HG03139 (cell line): ENCODE measurements at regions not wholly inside any gene's neighbourhood (a gene's known extent, or its start where the extent isn't known, plus 50 kb on each side); places are given as distances from the start of the nearest gene placed in this dataset.

Experiments used
- ATAC-seq: cut with Tn5 transposase; IDR thresholded peaks from one replicate; pipeline ENCODE4 v1.9.1; 2021; ENCODE audit not compliant: unreplicated experiment

GRCh38 chr12:58521152-58521551 lies 399.2 kb downstream of the LRIG3 start:
- ATAC-seq, result no peak

- no peak for ATAC-seq
Observed at GRCh38 chr12:58521796-58522195, 398.5 kb downstream of the LRIG3 start.

- no peak for ATAC-seq
Observed at GRCh38 chr12:58523360-58523759, 396.9 kb downstream of the LRIG3 start.

- ATAC-seq, result no peak
Observed at GRCh38 chr12:58528271-58528670, 392.0 kb downstream of the LRIG3 start.

GRCh38 chr12:58529114-58529665 lies 391.1 kb downstream of the LRIG3 start:
- ATAC-seq, result no peak

GRCh38 chr12:58529897-58530741 lies 390.2 kb downstream of the LRIG3 start:
- no peak for ATAC-seq

GRCh38 chr12:58530742-58531062 lies 389.6 kb downstream of the LRIG3 start:
- ATAC-seq, result no peak

GRCh38 chr12:58532855-58533608 lies 387.3 kb downstream of the LRIG3 start:
- no peak for ATAC-seq

- ATAC-seq, result no peak
Observed at GRCh38 chr12:58533652-58534051, 386.7 kb downstream of the LRIG3 start.

- no peak for ATAC-seq
Observed at GRCh38 chr12:58537278-58537677, 383.0 kb downstream of the LRIG3 start.

GRCh38 chr12:58539295-58539694 lies 381.0 kb downstream of the LRIG3 start:
- no peak for ATAC-seq

GRCh38 chr12:58540480-58541299 lies 379.6 kb downstream of the LRIG3 start:
- ATAC-seq, result no peak

- ATAC-seq, result no peak
Observed at GRCh38 chr12:58541300-58541690, 379.0 kb downstream of the LRIG3 start.

- no peak for ATAC-seq
Observed at GRCh38 chr12:58544281-58544680, 376.0 kb downstream of the LRIG3 start.

- ATAC-seq, result no peak
Observed at GRCh38 chr12:58547217-58547616, 373.1 kb downstream of the LRIG3 start.

- ATAC-seq, result no peak
Observed at GRCh38 chr12:58548801-58549200, 371.5 kb downstream of the LRIG3 start.

GRCh38 chr12:58554522-58555157 lies 365.7 kb downstream of the LRIG3 start:
- ATAC-seq, result no peak

- ATAC-seq, result no peak
Observed at GRCh38 chr12:58557171-58557570, 363.1 kb downstream of the LRIG3 start.

GRCh38 chr12:58557661-58558060 lies 362.6 kb downstream of the LRIG3 start:
- ATAC-seq, result no peak

GRCh38 chr12:58563621-58564020 lies 356.7 kb downstream of the LRIG3 start:
- ATAC-seq, result no peak

GRCh38 chr12:58564721-58565120 lies 355.6 kb downstream of the LRIG3 start:
- no peak for ATAC-seq
